ENCODE measurements at regions not wholly inside any gene's neighbourhood (a gene's known extent, or its start where the extent isn't known, plus 50 kb on each side); places are given as distances from the start of the nearest gene placed in this dataset.

DNA sequence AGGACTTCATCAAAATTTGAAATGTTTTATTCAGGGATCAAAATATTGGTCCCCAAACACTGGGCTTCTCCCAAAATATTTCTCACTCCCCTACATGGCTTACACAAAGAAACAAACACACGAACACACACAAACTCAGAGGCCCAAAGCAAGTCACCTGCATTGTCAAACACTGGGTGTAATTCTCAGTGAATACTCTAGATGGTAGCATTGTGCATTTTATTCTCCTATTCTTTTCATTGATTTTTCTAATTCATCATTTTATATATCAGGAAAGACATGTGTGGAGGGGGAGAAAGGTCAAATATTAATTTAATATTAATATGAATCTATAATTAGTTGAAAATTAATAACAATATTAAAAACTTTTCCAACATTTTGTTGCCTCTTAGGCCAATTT, 72.3 kb upstream of the TNMD start:
- peak; percentile 24 for DNase-seq (ENCODE audit: extremely low spot score)

GRCh38 chrX:100494646-100495370, 84.7 kb upstream of the PCDH19 start:
- CTCF ChIA-PET, result no interaction called here
- POLR2A ChIA-PET, result no interaction called here
- no peak for TF ChIP-seq CTCF (IDR thresholded peaks at IDR 0.05; ENCODE audit: control extremely low read depth, extremely low read depth, low read depth, missing control alignments)
- DNase-seq (ENCODE audit: extremely low spot score), result no peak

More for the DNA sequence above, 72.3 kb upstream of the TNMD start:
- TF ChIP-seq CTCF (IDR thresholded peaks at IDR 0.05; ENCODE audit: control extremely low read depth, extremely low read depth, low read depth, missing control alignments), result peak; percentile 29
- POLR2A ChIA-PET, result no interaction called here
- CTCF ChIA-PET, result interaction anchor here (0.6 to 2.8 kb wide), 11 partner anchors 9 to 256 kb away, joined by 3 to 15 read pairs (median 3); no protein-coding TSS in a partner anchor

DNA sequence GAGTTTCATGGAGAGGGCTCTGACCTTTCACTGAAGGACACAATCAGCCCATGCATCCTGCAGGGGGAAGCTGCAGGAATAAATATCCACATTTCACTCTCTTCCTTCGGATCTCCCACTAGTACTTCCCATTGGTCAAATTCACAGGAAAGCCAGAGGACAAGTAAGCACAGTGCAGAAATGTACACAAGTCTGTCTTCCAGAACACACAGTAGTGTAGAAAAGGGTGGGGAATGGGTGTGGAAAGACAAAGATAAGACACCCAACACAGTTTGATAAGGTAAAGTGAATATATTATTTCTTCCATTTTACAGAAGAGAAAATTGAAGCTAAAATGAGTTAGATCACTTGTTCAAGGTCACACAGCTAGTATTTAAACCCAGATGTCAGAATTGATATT, 81.1 kb upstream of the PCDH19 start:
- POLR2A ChIA-PET, result no interaction called here
- no peak for DNase-seq (ENCODE audit: extremely low spot score)
- CTCF ChIA-PET, result no interaction called here
- TF ChIP-seq CTCF (IDR thresholded peaks at IDR 0.05; ENCODE audit: control extremely low read depth, extremely low read depth, low read depth, missing control alignments), result no peak

GRCh38 chrX:100487795-100488194, 77.7 kb upstream of the PCDH19 start:
- ChIA-PET POLR2A (no interaction called here), CTCF (interaction anchor here (1.4 kb wide), 1 partner anchor 11 kb away, joined by 4 read pairs; no protein-coding TSS in a partner anchor)
- no peak for DNase-seq (ENCODE audit: extremely low spot score)
- TF ChIP-seq CTCF (IDR thresholded peaks at IDR 0.05; ENCODE audit: control extremely low read depth, extremely low read depth, low read depth, missing control alignments), result no peak

GRCh38 chrX:100484971-100485370, 74.9 kb upstream of the PCDH19 start:
- TF ChIP-seq CTCF (IDR thresholded peaks at IDR 0.05; ENCODE audit: control extremely low read depth, extremely low read depth, low read depth, missing control alignments), result no peak

DNA sequence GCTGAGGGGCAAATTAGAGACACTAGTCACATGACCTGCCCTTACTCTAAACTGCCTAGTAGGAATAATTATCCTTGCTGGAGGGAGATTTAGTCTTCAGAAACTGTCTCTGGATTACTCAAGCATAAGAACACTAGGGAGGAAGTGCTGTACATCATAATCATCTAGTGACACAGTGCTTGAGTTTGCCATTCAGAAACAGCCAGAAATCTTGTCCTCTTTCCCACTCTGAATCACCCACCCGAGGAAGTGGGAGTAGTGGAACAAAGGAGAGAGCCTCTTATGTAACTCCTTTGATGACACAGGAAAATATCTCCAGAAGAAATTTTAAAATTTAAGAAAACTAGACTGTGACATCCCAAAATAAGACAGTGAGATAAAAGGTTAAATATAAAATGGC, 69.3 kb upstream of the PCDH19 start:
- DNase-seq (ENCODE audit: extremely low spot score), result no peak
- CTCF ChIA-PET, result no interaction called here
- TF ChIP-seq CTCF (IDR thresholded peaks at IDR 0.05; ENCODE audit: control extremely low read depth, extremely low read depth, low read depth, missing control alignments), result no peak
- POLR2A ChIA-PET, result no interaction called here

More at GRCh38 chrX:100484971-100485370, 74.9 kb upstream of the PCDH19 start:
- DNase-seq (ENCODE audit: extremely low spot score), result no peak
- POLR2A ChIA-PET, result no interaction called here
- CTCF ChIA-PET, result interaction anchor here (1.1 kb wide), 1 partner anchor 9 kb away, joined by 3 read pairs; no protein-coding TSS in a partner anchor
